Activated CD4-positive, alpha-beta T cell treated with anti-CD3 and anti-CD28 coated beads for 36 hours (primary cell): ENCODE measurements at regions not wholly inside any gene's neighbourhood (a gene's known extent, or its start where the extent isn't known, plus 50 kb on each side); places are given as distances from the start of the nearest gene placed in this dataset.

Experiments used
- ATAC-seq: fragments of 200-7000 bp; cut with Tn5 transposase; one replicate; pipeline ENCODE4 v1.10.0; 2021; ENCODE audit warnings: mild to moderate bottlenecking, moderate library complexity
- CTCF ChIA-PET: fragments of 350-600 bp; sonication (Branson Sonifier 250); formaldehyde crosslinking; loops from one replicate; lab custom pipeline; 2021; ENCODE audit warnings: antibody characterized with exemption; lab: Charles Lee
- POLR2A ChIA-PET: fragments of 350-600 bp; sonication (Branson Sonifier 250); formaldehyde crosslinking; loops from one replicate; lab custom pipeline; 2021; ENCODE audit warnings: antibody characterized with exemption, inconsistent platforms; lab: Charles Lee
- DNase-seq: peaks from one replicate; pipeline ENCODE4 v3.0.0-alpha.2; 2020
- H3K27ac Mint-ChIP-seq: one replicate; pipeline ENCODE4 v1.8.0; 2021; ENCODE audit warnings: mixed read lengths
- H3K27me3 Mint-ChIP-seq: one replicate; pipeline ENCODE4 v1.8.0; 2021; ENCODE audit warnings: mixed read lengths
- H3K36me3 Mint-ChIP-seq: one replicate; pipeline ENCODE4 v1.8.0; 2021; ENCODE audit warnings: low read depth, mixed read lengths
- H3K4me1 Mint-ChIP-seq: one replicate; pipeline ENCODE4 v1.8.0; 2021; ENCODE audit warnings: mixed read lengths
- H3K4me3 Mint-ChIP-seq: one replicate; pipeline ENCODE4 v1.8.0; 2021; ENCODE audit warnings: mild to moderate bottlenecking, moderate library complexity, mixed read lengths
- H3K9me3 Mint-ChIP-seq: one replicate; pipeline ENCODE4 v1.8.0; 2021; ENCODE audit warnings: low read depth, mixed read lengths
- intact Hi-C, 2 experiments: fragments of 100-400 bp; cut with DNase I in 1 of 2; cut with micrococcal nuclease in 1 of 2; formaldehyde crosslinking; loops; one replicate each; pipeline versions ENCODE4 v1.14.2 to v1.15.1; 2022 to 2024; cut with DNase I, micrococcal nuclease

DNA sequence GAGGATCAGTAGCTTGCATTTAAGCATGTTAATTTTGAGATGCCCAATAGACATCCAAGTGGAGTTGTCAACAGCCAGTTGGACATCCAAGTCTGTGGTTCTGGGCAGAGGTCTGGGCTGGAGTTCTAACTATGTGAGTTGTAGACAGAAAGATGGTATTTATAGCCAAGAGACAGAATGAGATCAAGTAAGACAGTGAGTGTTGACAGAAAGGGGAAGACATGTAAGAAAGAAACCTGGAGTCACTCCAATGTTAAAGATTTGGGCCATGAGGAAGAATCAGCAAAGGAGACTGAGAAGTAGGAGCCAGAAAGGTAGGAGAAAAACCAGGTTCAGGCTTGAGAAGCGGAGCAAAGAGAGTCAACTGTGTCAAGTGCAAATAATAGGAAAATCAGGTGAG lies 95.5 kb upstream of the PUM3 start:
- intact Hi-C loops: no loop called here
- ChIA-PET CTCF (no interaction called here), POLR2A (no interaction called here)
- no peaks in the 10 kb centered on the region for H3K9me3 Mint-ChIP-seq
- ATAC-seq (no peak), DNase-seq (no peak)
- no peak overlapping the region for H3K27ac Mint-ChIP-seq
- H3K36me3 Mint-ChIP-seq: no peaks in the 10 kb centered on the region
- H3K4me3 Mint-ChIP-seq: no peak overlapping the region
- H3K27me3 Mint-ChIP-seq: peaks cover 16% of the 10 kb centered on the region
- no peaks in the 10 kb centered on the region for H3K4me1 Mint-ChIP-seq

DNA sequence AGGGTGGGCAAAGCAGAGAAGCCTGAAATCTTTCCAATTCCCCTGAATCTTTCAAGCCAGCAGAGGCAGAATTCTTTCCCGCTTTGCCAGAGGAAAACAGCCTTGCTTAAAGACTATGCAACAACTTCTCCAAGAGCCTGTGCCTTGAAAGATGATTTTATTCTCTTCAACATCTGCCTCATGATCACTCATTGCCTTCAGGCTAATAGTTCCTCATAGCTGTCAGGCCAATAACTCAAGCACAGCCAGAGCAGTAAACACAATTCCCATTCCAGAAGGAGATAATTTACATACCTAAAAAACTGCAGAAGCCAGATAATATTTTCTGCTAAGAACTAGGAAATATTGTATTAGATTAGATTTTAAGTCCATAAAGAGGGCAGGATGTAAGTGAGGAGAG lies 92.3 kb upstream of the PUM3 start:
- ChIA-PET CTCF (no interaction called here), POLR2A (no interaction called here)
- peaks cover 10% of the 10 kb centered on the region for H3K27me3 Mint-ChIP-seq
- ATAC-seq: no peak
- no peaks in the 10 kb centered on the region for H3K4me1 Mint-ChIP-seq
- H3K9me3 Mint-ChIP-seq: no peaks in the 10 kb centered on the region
- no peak overlapping the region for H3K4me3 Mint-ChIP-seq
- intact Hi-C loops: no loop called here
- H3K27ac Mint-ChIP-seq: no peak overlapping the region
- DNase-seq: no peak
- no peaks in the 10 kb centered on the region for H3K36me3 Mint-ChIP-seq

- intact Hi-C loops: no loop called here
- Mint-ChIP-seq H3K4me1 (no peaks in the 10 kb centered on the region), H3K36me3 (no peaks in the 10 kb centered on the region), H3K9me3 (no peaks in the 10 kb centered on the region), H3K27ac (no peak overlapping the region), H3K27me3 (peaks cover 12% of the 10 kb centered on the region), H3K4me3 (no peak overlapping the region)
- no peak for ATAC-seq
- POLR2A ChIA-PET: no interaction called here
- DNase-seq: no peak
- CTCF ChIA-PET: interaction anchor here (0.6 kb wide), 1 partner anchor 59 kb away, joined by 4 read pairs; no protein-coding TSS in a partner anchor
These were observed 91.0 kb upstream of the PUM3 start for GRCh38 chr9:2934883-2935282.

DNA sequence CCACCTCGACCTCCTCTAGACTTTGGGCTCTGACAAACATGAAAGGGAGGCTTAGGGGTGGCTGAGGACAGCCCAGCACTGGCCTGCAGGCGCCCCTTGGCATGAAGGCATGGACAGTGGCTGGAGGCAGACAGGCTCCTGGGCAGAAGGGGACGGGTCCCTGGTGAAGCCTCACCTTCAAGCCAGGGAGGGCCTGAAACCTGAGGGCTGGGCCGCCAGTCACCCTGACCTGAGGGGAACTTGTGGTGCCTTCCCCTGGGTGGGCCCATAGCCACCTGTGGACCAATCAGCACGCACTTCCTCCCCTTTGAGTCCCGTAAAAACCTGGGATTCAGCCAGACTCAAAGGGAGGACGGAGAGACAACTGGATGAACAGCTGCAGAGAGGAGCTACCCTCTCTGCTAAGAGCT lies 90.4 kb upstream of the PUM3 start:
- H3K36me3 Mint-ChIP-seq: no peaks in the 10 kb centered on the region
- no peak for ATAC-seq
- CTCF ChIA-PET: interaction anchor here (0.6 kb wide), 1 partner anchor 58 kb away, joined by 4 read pairs; no protein-coding TSS in a partner anchor
- POLR2A ChIA-PET: no interaction called here
- H3K4me1 Mint-ChIP-seq: no peaks in the 10 kb centered on the region
- H3K27me3 Mint-ChIP-seq: peaks cover 10% of the 10 kb centered on the region
- no peak overlapping the region for H3K27ac Mint-ChIP-seq
- DNase-seq: no peak
- no peaks in the 10 kb centered on the region for H3K9me3 Mint-ChIP-seq
- intact Hi-C loops: no loop called here
- no peak overlapping the region for H3K4me3 Mint-ChIP-seq

DNA sequence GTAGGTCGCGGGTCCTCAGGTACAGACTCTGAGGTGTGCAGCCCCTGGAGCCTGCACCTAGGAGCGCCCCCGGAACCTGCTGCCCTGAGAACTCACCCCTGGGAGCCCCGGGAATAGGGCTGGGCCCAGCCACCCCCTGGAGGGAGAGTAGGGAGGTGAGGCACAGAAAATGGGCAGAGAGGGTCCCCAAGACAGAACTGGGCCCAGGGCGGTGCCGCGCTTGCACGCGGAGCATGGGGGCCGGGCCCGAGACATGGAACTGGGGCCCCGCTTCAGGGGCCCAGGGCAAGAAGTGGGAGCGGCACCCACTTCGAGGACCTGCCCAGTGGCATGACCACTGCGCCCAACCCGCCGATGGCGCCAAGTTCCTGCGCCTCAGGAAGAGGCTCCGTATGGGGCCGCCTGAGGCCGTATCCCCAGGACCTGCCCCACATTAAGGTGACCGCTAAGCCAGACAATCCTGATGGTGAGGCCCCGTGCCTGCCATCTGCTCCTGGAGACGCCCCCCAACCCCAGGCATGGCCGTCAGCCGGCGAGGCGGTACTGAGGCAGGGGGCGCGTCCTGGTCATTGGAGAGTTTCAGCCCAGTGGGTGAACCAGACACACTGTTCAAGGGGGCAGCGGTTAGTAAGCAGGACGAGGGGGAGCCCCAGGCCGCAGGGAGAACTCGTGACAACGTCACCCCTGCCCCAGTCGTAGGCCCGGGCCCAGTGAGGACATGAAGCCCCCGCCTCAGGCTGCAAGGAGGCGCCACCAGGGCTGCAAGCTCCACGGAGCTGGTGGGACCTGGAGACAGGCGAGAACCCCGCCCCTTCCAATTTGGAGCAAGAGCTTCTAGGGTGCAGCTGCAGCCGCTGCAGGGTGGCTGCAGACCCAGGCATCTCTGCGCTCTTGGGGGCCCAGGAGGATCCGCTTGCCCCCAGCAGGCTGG lies 89.5 kb upstream of the PUM3 start:
- no peak overlapping the region for H3K4me3 Mint-ChIP-seq
- no peak overlapping the region for H3K27ac Mint-ChIP-seq
- H3K27me3 Mint-ChIP-seq: peaks cover 6% of the 10 kb centered on the region
- ATAC-seq: no peak
- DNase-seq: no peak
- H3K4me1 Mint-ChIP-seq: no peaks in the 10 kb centered on the region
- H3K36me3 Mint-ChIP-seq: no peaks in the 10 kb centered on the region
- intact Hi-C loops: no loop called here
- ChIA-PET POLR2A (no interaction called here), CTCF (no interaction called here)
- no peaks in the 10 kb centered on the region for H3K9me3 Mint-ChIP-seq

- Mint-ChIP-seq H3K27ac (no peak overlapping the region), H3K4me1 (no peaks in the 10 kb centered on the region), H3K36me3 (no peaks in the 10 kb centered on the region), H3K9me3 (peaks cover 5% of the 10 kb centered on the region), H3K27me3 (peaks cover 4% of the 10 kb centered on the region), H3K4me3 (no peak overlapping the region)
- ATAC-seq (no peak), DNase-seq (no peak)
- intact Hi-C loops: no loop called here
- ChIA-PET CTCF (interaction anchor here (0.6 kb wide), 2 partner anchors 13 to 252 kb away, joined by 3 read pairs; no protein-coding TSS in a partner anchor), POLR2A (no interaction called here)
These were observed 84.5 kb upstream of the PUM3 start for GRCh38 chr9:2928411-2928810.

GRCh38 chr9:2925016-2925415 lies 81.1 kb upstream of the PUM3 start:
- no peak for ATAC-seq

GRCh38 chr9:2924380-2924768 lies 80.5 kb upstream of the PUM3 start:
- Mint-ChIP-seq H3K9me3 (peaks cover 5% of the 10 kb centered on the region), H3K27me3 (peaks cover 9% of the 10 kb centered on the region), H3K36me3 (no peaks in the 10 kb centered on the region), H3K4me1 (no peaks in the 10 kb centered on the region), H3K4me3 (no peak overlapping the region), H3K27ac (no peak overlapping the region)
- POLR2A ChIA-PET: no interaction called here
- no peak for ATAC-seq
- CTCF ChIA-PET: interaction anchor here (1.6 kb wide), 1 partner anchor 17 kb away, joined by 3 read pairs; no protein-coding TSS in a partner anchor
- intact Hi-C loops: no loop called here
- DNase-seq: no peak

More at GRCh38 chr9:2925016-2925415, 81.1 kb upstream of the PUM3 start:
- Mint-ChIP-seq H3K4me1 (no peaks in the 10 kb centered on the region), H3K4me3 (no peak overlapping the region), H3K27me3 (peaks cover 9% of the 10 kb centered on the region), H3K36me3 (no peaks in the 10 kb centered on the region), H3K27ac (no peak overlapping the region), H3K9me3 (peaks cover 5% of the 10 kb centered on the region)
- ChIA-PET CTCF (no interaction called here), POLR2A (no interaction called here)
- DNase-seq: no peak
- intact Hi-C loops: no loop called here

- peaks cover 5% of the 10 kb centered on the region for H3K9me3 Mint-ChIP-seq
- no peaks in the 10 kb centered on the region for H3K4me1 Mint-ChIP-seq
- no peak for ATAC-seq
- POLR2A ChIA-PET: no interaction called here
- H3K27me3 Mint-ChIP-seq: peaks cover 9% of the 10 kb centered on the region
- intact Hi-C loops: no loop called here
- no peak overlapping the region for H3K4me3 Mint-ChIP-seq
- DNase-seq: no peak
- CTCF ChIA-PET: interaction anchor here (1.6 kb wide), 1 partner anchor 16 kb away, joined by 3 read pairs; no protein-coding TSS in a partner anchor
- H3K36me3 Mint-ChIP-seq: no peaks in the 10 kb centered on the region
- no peak overlapping the region for H3K27ac Mint-ChIP-seq
These were observed 80.0 kb upstream of the PUM3 start for GRCh38 chr9:2923766-2924379.

GRCh38 chr9:2919347-2919746 lies 75.5 kb upstream of the PUM3 start:
- H3K4me3 Mint-ChIP-seq: no peak overlapping the region
- no peaks in the 10 kb centered on the region for H3K9me3 Mint-ChIP-seq
- CTCF ChIA-PET: interaction anchor here (0.6 to 1.2 kb wide), 2 partner anchors 11 to 141 kb away, joined by 3 read pairs; no protein-coding TSS in a partner anchor
- peaks cover 7% of the 10 kb centered on the region for H3K27me3 Mint-ChIP-seq
- H3K27ac Mint-ChIP-seq: no peak overlapping the region
- H3K36me3 Mint-ChIP-seq: no peaks in the 10 kb centered on the region
- no peak for DNase-seq
- no peak for ATAC-seq
- POLR2A ChIA-PET: no interaction called here
- intact Hi-C loops: no loop called here
- no peaks in the 10 kb centered on the region for H3K4me1 Mint-ChIP-seq

- H3K4me1 Mint-ChIP-seq: no peaks in the 10 kb centered on the region
- no peaks in the 10 kb centered on the region for H3K36me3 Mint-ChIP-seq
- H3K27ac Mint-ChIP-seq: no peak overlapping the region
- CTCF ChIA-PET: interaction anchor here (1.1 kb wide), 1 partner anchor 9 kb away, joined by 3 read pairs; no protein-coding TSS in a partner anchor
- H3K27me3 Mint-ChIP-seq: peaks cover 7% of the 10 kb centered on the region
- POLR2A ChIA-PET: no interaction called here
- ATAC-seq: no peak
- intact Hi-C loops: no loop called here
- no peak overlapping the region for H3K4me3 Mint-ChIP-seq
- no peaks in the 10 kb centered on the region for H3K9me3 Mint-ChIP-seq
- DNase-seq: no peak
These were observed 72.6 kb upstream of the PUM3 start for GRCh38 chr9:2916382-2916985.
